ENCODE measurements at regions not wholly inside any gene's neighbourhood (a gene's known extent, or its start where the extent isn't known, plus 50 kb on each side); places are given as distances from the start of the nearest gene placed in this dataset.

GRCh38 chr6:170076466-170077165 lies 214.3 kb downstream of the DLL1 start:
- Histone ChIP-seq H3K4me3 (no peak overlapping the region), H3K4me1 (peaks cover 0 to 9% (median 0%) of the 10 kb centered on the region in 3 donors)
- no peak for ATAC-seq

GRCh38 chr6:170075659-170076223 lies 215.1 kb downstream of the DLL1 start:
- Histone ChIP-seq H3K9me3 (no peaks in the 10 kb centered on the region), H3K36me3 (no peaks in the 10 kb centered on the region), H3K4me1 (peaks cover 0 to 3% (median 0%) of the 10 kb centered on the region in 3 donors), H3K4me3 (no peak overlapping the region), H3K27ac (no peak overlapping the region), H3K27me3 (no peaks in the 10 kb centered on the region)
- 28 to 62% methylated on average over 10 to 13 of the region's 19 CpGs for WGBS, 2 donors (ENCODE audit: low coverage in 1 of 2)
- no peak for ATAC-seq
- TF ChIP-seq POLR2AphosphoS5 (IDR thresholded peaks at IDR 0.05) (no peak), CTCF (IDR thresholded peaks at IDR 0.05) (no peak), POLR2A (IDR thresholded peaks at IDR 0.05) (no peak)

More at GRCh38 chr6:170076466-170077165, 214.3 kb downstream of the DLL1 start:
- no peak overlapping the region for H3K27ac ChIP-seq
- no peaks in the 10 kb centered on the region for H3K27me3 ChIP-seq
- TF ChIP-seq CTCF (IDR thresholded peaks at IDR 0.05) (no peak), EP300 (IDR thresholded peaks at IDR 0.05) (no peak), POLR2A (IDR thresholded peaks at IDR 0.05) (no peak), POLR2AphosphoS5 (IDR thresholded peaks at IDR 0.05) (no peak)
- H3K36me3 ChIP-seq: no peaks in the 10 kb centered on the region
- H3K9me3 ChIP-seq: no peaks in the 10 kb centered on the region
- 83 to 91% methylated on average over 2 of the region's 21 CpGs for WGBS, 2 donors (ENCODE audit: low coverage in 1 of 2)

- peaks cover 0 to 3% (median 0%) of the 10 kb centered on the region in 3 donors for H3K9me3 ChIP-seq
- H3K27me3 ChIP-seq: no peaks in the 10 kb centered on the region
- H3K4me3 ChIP-seq: no peak overlapping the region
- TF ChIP-seq EP300 (IDR thresholded peaks at IDR 0.05): no peak
- no peak for TF ChIP-seq POLR2A (IDR thresholded peaks at IDR 0.05)
- TF ChIP-seq POLR2AphosphoS5 (IDR thresholded peaks at IDR 0.05): no peak
- no peak for TF ChIP-seq CTCF (IDR thresholded peaks at IDR 0.05)
- WGBS, 2 donors (ENCODE audit: low coverage in 1 of 2): 86 to 91% methylated on average over 4 of the region's 17 CpGs
- ATAC-seq: no peak
- no peaks in the 10 kb centered on the region for H3K4me1 ChIP-seq
- no peaks in the 10 kb centered on the region for H3K36me3 ChIP-seq
- H3K27ac ChIP-seq: no peak overlapping the region
These were observed 216.0 kb downstream of the DLL1 start for GRCh38 chr6:170074907-170075306.

- Histone ChIP-seq H3K27me3 (no peaks in the 10 kb centered on the region), H3K27ac (no peak overlapping the region), H3K9me3 (peaks cover 0 to 6% (median 0%) of the 10 kb centered on the region in 3 donors), H3K4me3 (no peak overlapping the region), H3K4me1 (no peaks in the 10 kb centered on the region), H3K36me3 (no peaks in the 10 kb centered on the region)
- 77 to 89% methylated on average over 3 to 6 of the region's 6 CpGs for WGBS, 2 donors (ENCODE audit: low coverage in 1 of 2)
- ATAC-seq: no peak
- no peak for TF ChIP-seq CTCF (IDR thresholded peaks at IDR 0.05)
- no peak for TF ChIP-seq EP300 (IDR thresholded peaks at IDR 0.05)
- no peak for TF ChIP-seq POLR2A (IDR thresholded peaks at IDR 0.05)
- TF ChIP-seq POLR2AphosphoS5 (IDR thresholded peaks at IDR 0.05): no peak
These were observed 216.4 kb downstream of the DLL1 start for GRCh38 chr6:170074435-170074834.

- H3K4me3 ChIP-seq: no peak overlapping the region
- 88 to 100% methylated on average over 1 to 6 of the region's 13 CpGs for WGBS, 2 donors (ENCODE audit: low coverage in 1 of 2)
- no peaks in the 10 kb centered on the region for H3K36me3 ChIP-seq
- no peaks in the 10 kb centered on the region for H3K4me1 ChIP-seq
- H3K9me3 ChIP-seq: peaks cover 0 to 9% (median 0%) of the 10 kb centered on the region in 3 donors
- no peak for ATAC-seq
- no peaks in the 10 kb centered on the region for H3K27me3 ChIP-seq
- TF ChIP-seq POLR2AphosphoS5 (IDR thresholded peaks at IDR 0.05): no peak
- no peak for TF ChIP-seq CTCF (IDR thresholded peaks at IDR 0.05)
- TF ChIP-seq EP300 (IDR thresholded peaks at IDR 0.05): no peak
- TF ChIP-seq POLR2A (IDR thresholded peaks at IDR 0.05): no peak
- H3K27ac ChIP-seq: no peak overlapping the region
These were observed 217.0 kb downstream of the DLL1 start for GRCh38 chr6:170073846-170074245.

Data from gastroesophageal sphincter (tissue), 4 donors.